ENCODE measurements at regions not wholly inside any gene's neighbourhood (a gene's known extent, or its start where the extent isn't known, plus 50 kb on each side); places are given as distances from the start of the nearest gene placed in this dataset.

- no peak overlapping the region for H3K4me3 ChIP-seq (ENCODE audit: extremely low read depth, insufficient read depth, low read length, poor library complexity, severe bottlenecking)
Measured at GRCh38 chr4:171118091-171118490, 695.1 kb upstream of the GALNTL6 start.

GRCh38 chr4:171117457-171117856 is 695.7 kb upstream of the GALNTL6 start:
- no peaks in the 10 kb centered on the region for H3K36me3 ChIP-seq (ENCODE audit: control insufficient read depth, insufficient read depth, low read length)
- 100% methylated on average over 1 of the region's 1 CpG; no CpG with 5 or more reads in 1 of the 2 experiments for WGBS, 2 experiments (ENCODE audit: insufficient coverage in 2 of 2)

More at GRCh38 chr4:171118091-171118490, 695.1 kb upstream of the GALNTL6 start:
- no peaks in the 10 kb centered on the region for H3K36me3 ChIP-seq (ENCODE audit: control insufficient read depth, insufficient read depth, low read length)
- H3K9me3 ChIP-seq (ENCODE audit: control insufficient read depth, low read length), result no peaks in the 10 kb centered on the region
- H3K4me1 ChIP-seq (ENCODE audit: control insufficient read depth, insufficient read depth, low read length, poor library complexity, severe bottlenecking), result no peaks in the 10 kb centered on the region
- H3K27ac ChIP-seq (ENCODE audit: low read depth, low read length, severe bottlenecking), result no peak overlapping the region

GRCh38 chr4:171101845-171102244 is 711.4 kb upstream of the GALNTL6 start:
- no peak overlapping the region for H3K27ac ChIP-seq (ENCODE audit: low read depth, low read length, severe bottlenecking)
- no peaks in the 10 kb centered on the region for H3K9me3 ChIP-seq (ENCODE audit: control insufficient read depth, low read length)
- no peaks in the 10 kb centered on the region for H3K36me3 ChIP-seq (ENCODE audit: control insufficient read depth, insufficient read depth, low read length)
- H3K4me3 ChIP-seq (ENCODE audit: extremely low read depth, insufficient read depth, low read length, poor library complexity, severe bottlenecking), result no peak overlapping the region
- H3K4me1 ChIP-seq (ENCODE audit: control insufficient read depth, insufficient read depth, low read length, poor library complexity, severe bottlenecking), result no peaks in the 10 kb centered on the region

More at GRCh38 chr4:171117457-171117856, 695.7 kb upstream of the GALNTL6 start:
- Histone ChIP-seq H3K4me3 (ENCODE audit: extremely low read depth, insufficient read depth, low read length, poor library complexity, severe bottlenecking) (no peak overlapping the region), H3K27ac (ENCODE audit: low read depth, low read length, severe bottlenecking) (no peak overlapping the region), H3K4me1 (ENCODE audit: control insufficient read depth, insufficient read depth, low read length, poor library complexity, severe bottlenecking) (no peaks in the 10 kb centered on the region), H3K9me3 (ENCODE audit: control insufficient read depth, low read length) (no peaks in the 10 kb centered on the region)

- WGBS, 2 experiments (ENCODE audit: insufficient coverage in 2 of 2), result no CpG with 5 or more reads among the region's 2 CpGs
Measured at GRCh38 chr4:171087089-171087488, 726.1 kb upstream of the GALNTL6 start.

GRCh38 chr4:171067422-171067821 is 745.8 kb upstream of the GALNTL6 start:
- Histone ChIP-seq H3K36me3 (ENCODE audit: control insufficient read depth, insufficient read depth, low read length) (no peaks in the 10 kb centered on the region), H3K4me3 (ENCODE audit: extremely low read depth, insufficient read depth, low read length, poor library complexity, severe bottlenecking) (no peak overlapping the region), H3K27ac (ENCODE audit: low read depth, low read length, severe bottlenecking) (no peak overlapping the region), H3K4me1 (ENCODE audit: control insufficient read depth, insufficient read depth, low read length, poor library complexity, severe bottlenecking) (no peaks in the 10 kb centered on the region), H3K9me3 (ENCODE audit: control insufficient read depth, low read length) (no peaks in the 10 kb centered on the region)
- no CpG with 5 or more reads among the region's 1 CpG for WGBS, 2 experiments (ENCODE audit: insufficient coverage in 2 of 2)

More at GRCh38 chr4:171087089-171087488, 726.1 kb upstream of the GALNTL6 start:
- Histone ChIP-seq H3K9me3 (ENCODE audit: control insufficient read depth, low read length) (no peaks in the 10 kb centered on the region), H3K4me1 (ENCODE audit: control insufficient read depth, insufficient read depth, low read length, poor library complexity, severe bottlenecking) (no peaks in the 10 kb centered on the region), H3K27ac (ENCODE audit: low read depth, low read length, severe bottlenecking) (no peak overlapping the region), H3K4me3 (ENCODE audit: extremely low read depth, insufficient read depth, low read length, poor library complexity, severe bottlenecking) (no peak overlapping the region), H3K36me3 (ENCODE audit: control insufficient read depth, insufficient read depth, low read length) (no peaks in the 10 kb centered on the region)

GRCh38 chr4:171049380-171049779 is 763.8 kb upstream of the GALNTL6 start:
- no peak overlapping the region for H3K27ac ChIP-seq (ENCODE audit: low read depth, low read length, severe bottlenecking)
- H3K4me1 ChIP-seq (ENCODE audit: control insufficient read depth, insufficient read depth, low read length, poor library complexity, severe bottlenecking), result no peaks in the 10 kb centered on the region
- no CpG with 5 or more reads among the region's 1 CpG for whole genome bisulfite sequencing, 2 experiments (ENCODE audit: insufficient coverage in 2 of 2)
- no peak overlapping the region for H3K4me3 ChIP-seq (ENCODE audit: extremely low read depth, insufficient read depth, low read length, poor library complexity, severe bottlenecking)
- no peaks in the 10 kb centered on the region for H3K9me3 ChIP-seq (ENCODE audit: control insufficient read depth, low read length)
- H3K36me3 ChIP-seq (ENCODE audit: control insufficient read depth, insufficient read depth, low read length), result no peaks in the 10 kb centered on the region

GRCh38 chr4:171042989-171043524 is 770.1 kb upstream of the GALNTL6 start:
- Histone ChIP-seq H3K4me1 (ENCODE audit: control insufficient read depth, insufficient read depth, low read length, poor library complexity, severe bottlenecking) (no peaks in the 10 kb centered on the region), H3K9me3 (ENCODE audit: control insufficient read depth, low read length) (no peaks in the 10 kb centered on the region), H3K4me3 (ENCODE audit: extremely low read depth, insufficient read depth, low read length, poor library complexity, severe bottlenecking) (no peak overlapping the region), H3K27ac (ENCODE audit: low read depth, low read length, severe bottlenecking) (no peak overlapping the region), H3K36me3 (ENCODE audit: control insufficient read depth, insufficient read depth, low read length) (no peaks in the 10 kb centered on the region)
- WGBS, 2 experiments (ENCODE audit: insufficient coverage in 2 of 2), result 94 to 98% methylated on average over 21 to 46 of the region's 46 CpGs

- Histone ChIP-seq H3K4me3 (ENCODE audit: extremely low read depth, insufficient read depth, low read length, poor library complexity, severe bottlenecking) (no peak overlapping the region), H3K9me3 (ENCODE audit: control insufficient read depth, low read length) (no peaks in the 10 kb centered on the region), H3K27ac (ENCODE audit: low read depth, low read length, severe bottlenecking) (no peak overlapping the region), H3K4me1 (ENCODE audit: control insufficient read depth, insufficient read depth, low read length, poor library complexity, severe bottlenecking) (no peaks in the 10 kb centered on the region), H3K36me3 (ENCODE audit: control insufficient read depth, insufficient read depth, low read length) (no peaks in the 10 kb centered on the region)
- no CpG with 5 or more reads among the region's 3 CpGs for WGBS, 2 experiments (ENCODE audit: insufficient coverage in 2 of 2)
Measured at GRCh38 chr4:171035909-171036308, 777.3 kb upstream of the GALNTL6 start.

- Histone ChIP-seq H3K27ac (ENCODE audit: low read depth, low read length, severe bottlenecking) (no peak overlapping the region), H3K4me1 (ENCODE audit: control insufficient read depth, insufficient read depth, low read length, poor library complexity, severe bottlenecking) (no peaks in the 10 kb centered on the region)
Measured at GRCh38 chr4:171031338-171031737, 781.9 kb upstream of the GALNTL6 start.

GRCh38 chr4:171025776-171026175 is 787.4 kb upstream of the GALNTL6 start:
- Histone ChIP-seq H3K4me1 (ENCODE audit: control insufficient read depth, insufficient read depth, low read length, poor library complexity, severe bottlenecking) (no peaks in the 10 kb centered on the region), H3K36me3 (ENCODE audit: control insufficient read depth, insufficient read depth, low read length) (no peaks in the 10 kb centered on the region), H3K4me3 (ENCODE audit: extremely low read depth, insufficient read depth, low read length, poor library complexity, severe bottlenecking) (no peak overlapping the region), H3K9me3 (ENCODE audit: control insufficient read depth, low read length) (no peaks in the 10 kb centered on the region), H3K27ac (ENCODE audit: low read depth, low read length, severe bottlenecking) (no peak overlapping the region)
- WGBS, 2 experiments (ENCODE audit: insufficient coverage in 2 of 2), result 89 to 95% methylated on average over 1 to 2 of the region's 2 CpGs

More at GRCh38 chr4:171031338-171031737, 781.9 kb upstream of the GALNTL6 start:
- Histone ChIP-seq H3K9me3 (ENCODE audit: control insufficient read depth, low read length) (no peaks in the 10 kb centered on the region), H3K4me3 (ENCODE audit: extremely low read depth, insufficient read depth, low read length, poor library complexity, severe bottlenecking) (no peak overlapping the region), H3K36me3 (ENCODE audit: control insufficient read depth, insufficient read depth, low read length) (no peaks in the 10 kb centered on the region)
- 86 to 100% methylated on average over 1 of the region's 1 CpG for WGBS, 2 experiments (ENCODE audit: insufficient coverage in 2 of 2)

GRCh38 chr4:171025343-171025742 is 787.9 kb upstream of the GALNTL6 start:
- Histone ChIP-seq H3K4me3 (ENCODE audit: extremely low read depth, insufficient read depth, low read length, poor library complexity, severe bottlenecking) (no peak overlapping the region), H3K9me3 (ENCODE audit: control insufficient read depth, low read length) (no peaks in the 10 kb centered on the region), H3K36me3 (ENCODE audit: control insufficient read depth, insufficient read depth, low read length) (no peaks in the 10 kb centered on the region), H3K27ac (ENCODE audit: low read depth, low read length, severe bottlenecking) (no peak overlapping the region), H3K4me1 (ENCODE audit: control insufficient read depth, insufficient read depth, low read length, poor library complexity, severe bottlenecking) (no peaks in the 10 kb centered on the region)
- WGBS, 2 experiments (ENCODE audit: insufficient coverage in 2 of 2), result 85% methylated on average over 2 of the region's 2 CpGs; no CpG with 5 or more reads in 1 of the 2 experiments

Data from mesodermal cell (in vitro differentiated cells).